ENCODE measurements at regions not wholly inside any gene's neighbourhood (a gene's known extent, or its start where the extent isn't known, plus 50 kb on each side); places are given as distances from the start of the nearest gene placed in this dataset.

GRCh38 chr2:8146132-8147005, 535.5 kb upstream of the ID2 start:
- DNase-seq, result peak in 1 of 7 donors; percentile 28
- Histone ChIP-seq H3K27ac (no peak overlapping the region), H3K4me3 (no peak overlapping the region), H3K4me1 (replicated peaks in 1 of 2) (no peaks in the 10 kb centered on the region), H3K36me3 (replicated peaks in 1 of 2) (no peaks in the 10 kb centered on the region), H3K27me3 (no peaks in the 10 kb centered on the region), H3K9me3 (replicated peaks in 1 of 3) (no peaks in the 10 kb centered on the region)
- WGBS, 4 donors, result 64 to 74% (median 72%) methylated on average over 5 of the region's 5 CpGs
- intact Hi-C loops (cut with DNase I), result no loop called here
- TF ChIP-seq CTCF (IDR thresholded peaks at IDR 0.05) (no peak), POLR2A (IDR thresholded peaks at IDR 0.05) (no peak)

GRCh38 chr2:8148260-8149006, 533.4 kb upstream of the ID2 start:
- H3K27ac ChIP-seq, result no peak overlapping the region
- no peaks in the 10 kb centered on the region for H3K9me3 ChIP-seq (replicated peaks in 1 of 3)
- 92 to 94% (median 93%) methylated on average over 8 of the region's 8 CpGs for WGBS, 4 donors
- intact Hi-C loops (cut with DNase I), result no loop called here
- TF ChIP-seq CTCF (IDR thresholded peaks at IDR 0.05) (no peak), POLR2A (IDR thresholded peaks at IDR 0.05) (no peak)
- no peak overlapping the region for H3K4me3 ChIP-seq
- DNase-seq, result no peak
- H3K27me3 ChIP-seq, result no peaks in the 10 kb centered on the region
- H3K4me1 ChIP-seq (replicated peaks in 1 of 2), result no peaks in the 10 kb centered on the region
- no peaks in the 10 kb centered on the region for H3K36me3 ChIP-seq (replicated peaks in 1 of 2)

- H3K4me1 ChIP-seq (replicated peaks in 1 of 2), result no peaks in the 10 kb centered on the region
- H3K27ac ChIP-seq, result no peak overlapping the region
- H3K4me3 ChIP-seq, result no peak overlapping the region
- no peaks in the 10 kb centered on the region for H3K36me3 ChIP-seq (replicated peaks in 1 of 2)
- no peak for DNase-seq
- H3K27me3 ChIP-seq, result no peaks in the 10 kb centered on the region
- intact Hi-C loops (cut with DNase I), result no loop called here
- TF ChIP-seq CTCF (IDR thresholded peaks at IDR 0.05) (no peak), POLR2A (IDR thresholded peaks at IDR 0.05) (no peak)
- 83 to 100% (median 92%) methylated on average over 4 to 5 of the region's 5 CpGs for WGBS, 4 donors
- H3K9me3 ChIP-seq (replicated peaks in 1 of 3), result no peaks in the 10 kb centered on the region
Measured at GRCh38 chr2:8149007-8149405, 532.9 kb upstream of the ID2 start.

- Histone ChIP-seq H3K4me3 (no peak overlapping the region), H3K9me3 (replicated peaks in 1 of 3) (no peaks in the 10 kb centered on the region), H3K27ac (no peak overlapping the region), H3K27me3 (no peaks in the 10 kb centered on the region), H3K36me3 (replicated peaks in 1 of 2) (no peaks in the 10 kb centered on the region), H3K4me1 (replicated peaks in 1 of 2) (no peaks in the 10 kb centered on the region)
- DNase-seq, result no peak
- intact Hi-C loops (cut with DNase I), result no loop called here
- WGBS, 4 donors, result 86 to 91% (median 88%) methylated on average over 9 of the region's 9 CpGs
- no peak for TF ChIP-seq CTCF (IDR thresholded peaks at IDR 0.05)
- no peak for TF ChIP-seq POLR2A (IDR thresholded peaks at IDR 0.05)
Measured at GRCh38 chr2:8149985-8150539, 531.8 kb upstream of the ID2 start.

All from adrenal gland (tissue), 9 donors.